ENCODE measurements at regions not wholly inside any gene's neighbourhood (a gene's known extent, or its start where the extent isn't known, plus 50 kb on each side); places are given as distances from the start of the nearest gene placed in this dataset.

DNA sequence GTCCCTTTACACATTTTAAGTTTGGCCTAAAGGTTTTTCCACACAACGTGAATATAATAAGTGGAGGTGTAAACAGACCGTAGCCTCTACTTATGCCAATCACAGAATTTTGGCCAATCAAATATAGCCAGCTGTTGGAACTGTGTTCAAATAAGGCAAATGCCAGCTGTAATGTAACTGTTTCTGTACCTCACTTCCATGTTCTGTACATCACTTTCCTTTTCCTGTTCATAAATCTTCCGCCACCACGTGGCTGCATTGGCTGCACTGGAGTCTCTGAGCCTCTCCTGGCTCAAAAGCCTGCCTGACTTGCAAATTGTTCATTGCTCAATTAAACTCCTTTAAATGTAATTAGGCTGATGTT, 105.1 kb upstream of the SMIM31 start:
- TF ChIP-seq POLR2A (IDR thresholded peaks at IDR 0.05; ENCODE audit: low read length) (no peak), GATA1 (IDR thresholded peaks at IDR 0.05; ENCODE audit: low read depth, low read length) (no peak)

All from erythroblast (primary cell).